DMS 273 (cell line): ENCODE measurements at regions not wholly inside any gene's neighbourhood (a gene's known extent, or its start where the extent isn't known, plus 50 kb on each side); places are given as distances from the start of the nearest gene placed in this dataset.
"Not testable (repeated sequence)": the region's sequence is repeated elsewhere in the genome, so short reads cannot be mapped to it uniquely, and the experiment has no call there.

Experiments used
- DNase-seq: peaks from one replicate; lab custom pipeline; 2025; ENCODE audit not compliant: unreplicated experiment; lab: John Stamatoyannopoulos, UW

DNA sequence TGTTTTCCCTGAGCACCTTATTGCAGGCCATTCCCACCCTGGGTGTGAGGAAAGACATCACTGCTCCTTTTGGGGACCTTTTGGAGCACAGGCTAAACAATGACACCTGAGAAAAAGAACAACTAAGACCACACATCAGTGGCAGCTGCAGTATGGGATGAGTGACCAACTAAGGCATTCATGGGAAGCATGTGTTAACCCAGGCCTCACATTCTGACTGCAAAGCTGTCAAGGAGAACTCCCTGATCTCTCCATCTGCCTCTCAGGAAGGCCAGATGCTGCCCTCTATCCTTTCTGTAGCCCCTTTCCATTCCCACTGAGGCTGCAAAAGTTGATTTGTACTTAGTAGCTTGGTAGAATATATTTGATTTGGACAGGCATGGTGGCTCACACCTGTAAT lies 130.5 kb upstream of the FOXN2 start:
- peak; percentile 89 for DNase-seq

DNA sequence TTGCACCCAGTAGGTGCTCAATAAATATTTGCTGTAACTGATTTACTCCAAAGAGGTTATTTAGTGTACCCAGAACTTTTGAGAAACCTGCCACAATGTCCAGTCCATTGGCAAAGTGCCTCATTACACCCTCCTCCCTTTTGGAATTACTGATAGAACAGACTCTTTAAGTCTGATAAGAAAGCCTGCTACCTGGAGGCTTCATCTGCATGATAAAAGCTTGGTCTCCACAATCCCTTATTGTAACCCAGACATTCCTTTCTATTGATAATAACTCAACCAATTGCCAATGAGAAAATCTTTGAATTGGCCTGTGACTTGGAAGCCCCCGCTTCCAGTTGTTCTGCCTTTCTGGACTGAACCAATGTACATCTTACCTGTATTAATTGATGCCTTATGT lies 127.0 kb upstream of the FOXN2 start:
- no peak for DNase-seq

DNA sequence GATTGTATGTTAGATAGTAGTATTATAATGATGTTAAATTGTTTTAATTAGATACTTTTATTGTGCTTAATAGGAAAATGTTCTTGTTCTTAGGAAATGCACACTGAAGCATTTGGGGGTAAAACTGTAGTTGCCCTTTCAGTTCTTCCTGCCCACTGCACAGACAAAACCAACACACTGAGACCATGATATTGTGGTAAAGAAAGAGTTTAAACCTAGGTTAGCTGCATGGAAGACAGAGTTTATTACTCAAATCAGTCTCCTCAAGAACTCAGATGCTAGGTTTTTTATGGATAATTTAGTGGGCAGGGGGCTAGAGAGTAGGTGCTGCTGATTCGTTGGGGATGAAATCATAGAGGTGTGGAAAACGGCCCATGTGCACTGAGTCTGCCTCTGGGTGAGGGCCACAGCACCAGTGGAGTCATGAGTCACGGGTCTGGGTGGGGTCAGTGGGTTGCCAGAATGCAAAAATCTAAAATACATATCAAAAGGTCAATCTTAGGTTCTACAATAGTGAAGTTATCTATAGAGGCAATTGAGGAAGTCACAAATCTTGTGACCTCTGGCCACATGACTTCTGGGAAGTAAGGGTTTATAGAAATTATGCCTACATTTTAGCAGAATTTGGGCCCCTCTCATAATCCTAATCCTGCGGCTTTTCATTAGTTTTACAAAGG lies 124.8 kb upstream of the FOXN2 start:
- no peak for DNase-seq

DNA sequence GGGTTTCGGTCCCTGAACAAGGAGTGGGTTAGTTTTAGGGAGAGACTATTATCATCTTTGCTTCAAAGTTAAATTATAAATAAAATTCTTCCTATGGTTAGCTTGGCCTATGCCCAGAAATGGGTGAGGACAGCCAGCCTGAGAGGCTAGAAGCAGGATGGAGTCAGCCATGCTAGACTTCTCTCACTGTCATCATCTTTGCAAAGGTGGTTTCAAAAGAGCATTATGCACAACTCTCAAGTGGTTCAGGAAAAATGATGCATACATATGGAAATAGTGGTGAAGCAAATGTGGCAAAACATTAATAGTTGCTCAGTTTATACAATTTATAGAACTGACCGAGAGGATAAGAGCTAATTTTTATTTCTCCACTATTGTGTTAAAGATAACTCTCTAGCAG lies 124.3 kb upstream of the FOXN2 start:
- no peak for DNase-seq

DNA sequence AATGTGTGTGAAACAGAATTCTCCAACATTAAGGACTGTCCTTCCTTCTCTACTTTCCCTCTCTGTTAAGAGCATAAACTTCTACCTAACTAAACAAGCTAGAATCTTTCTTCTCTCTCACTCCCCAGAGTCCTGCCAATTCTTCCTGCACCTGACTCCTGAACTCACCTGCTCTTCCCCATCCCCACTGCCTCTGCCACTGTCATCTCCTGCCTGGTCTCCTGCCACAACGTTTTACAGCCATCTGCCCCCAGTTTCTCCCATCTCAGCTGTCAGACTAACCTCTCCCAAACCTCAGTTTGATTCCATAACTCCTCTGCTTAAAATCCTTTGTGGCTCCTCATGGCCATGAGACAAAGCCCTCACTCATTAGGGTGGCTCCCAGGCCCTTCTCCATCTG lies 119.8 kb upstream of the FOXN2 start:
- DNase-seq = peak; percentile 20

DNA sequence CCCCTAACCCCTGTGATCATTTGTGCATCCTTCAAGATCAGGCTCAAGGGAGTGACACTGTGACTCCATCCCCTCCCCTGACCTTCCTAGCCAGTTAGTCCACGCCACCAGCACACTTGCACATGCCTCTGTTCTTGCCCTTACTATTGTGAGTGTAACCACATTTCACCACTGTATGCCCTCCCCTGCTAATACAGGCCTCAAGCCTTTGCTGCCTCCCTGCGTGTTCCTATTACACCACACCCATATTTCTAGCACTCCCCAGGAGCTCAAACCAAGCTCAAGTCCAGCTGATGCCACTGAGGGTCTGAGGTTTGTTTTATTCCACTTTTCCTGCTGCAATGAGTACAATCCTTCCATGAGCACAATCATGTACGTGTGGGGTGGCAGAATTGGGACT lies 119.3 kb upstream of the FOXN2 start:
- DNase-seq = peak; percentile 49

DNA sequence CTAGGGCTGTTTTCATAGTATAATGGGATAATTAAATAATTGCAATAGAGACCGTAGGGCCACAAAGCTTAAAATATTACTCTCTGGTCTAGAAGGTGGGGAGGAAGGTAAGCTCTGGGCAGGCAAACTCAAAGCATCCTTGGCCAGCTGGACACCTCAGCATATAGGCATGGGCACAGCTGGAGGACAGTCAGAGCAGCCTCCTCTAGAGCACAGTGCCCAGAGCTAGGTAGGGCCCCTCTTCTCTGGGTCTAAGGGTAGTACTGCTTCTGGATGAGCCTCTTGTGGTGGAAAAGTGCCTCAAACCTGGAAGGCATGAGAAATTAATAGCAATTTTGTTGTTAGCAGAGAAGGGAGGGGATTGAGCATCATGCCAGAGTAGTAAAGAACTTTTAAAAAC lies 116.9 kb upstream of the FOXN2 start:
- peak; percentile 41 for DNase-seq

DNA sequence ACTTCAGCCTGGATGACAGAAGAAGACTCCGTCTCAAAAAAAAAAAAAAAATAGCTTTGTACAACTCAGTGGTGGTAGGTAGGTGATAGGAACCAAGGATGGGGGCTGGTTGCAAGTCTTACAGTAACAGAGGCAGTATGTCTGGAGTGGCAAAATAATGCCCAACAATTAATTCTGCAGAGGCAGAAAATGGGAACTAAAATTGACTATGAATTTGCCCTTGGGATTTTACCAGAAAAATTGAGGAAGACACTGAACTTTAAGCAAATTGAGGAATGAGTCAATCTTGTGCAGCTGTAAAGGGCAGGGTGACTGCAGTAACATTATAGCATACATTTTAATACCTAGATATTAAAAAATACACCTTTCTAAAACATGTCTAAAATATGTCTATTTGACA lies 116.1 kb upstream of the FOXN2 start:
- DNase-seq = no peak

DNA sequence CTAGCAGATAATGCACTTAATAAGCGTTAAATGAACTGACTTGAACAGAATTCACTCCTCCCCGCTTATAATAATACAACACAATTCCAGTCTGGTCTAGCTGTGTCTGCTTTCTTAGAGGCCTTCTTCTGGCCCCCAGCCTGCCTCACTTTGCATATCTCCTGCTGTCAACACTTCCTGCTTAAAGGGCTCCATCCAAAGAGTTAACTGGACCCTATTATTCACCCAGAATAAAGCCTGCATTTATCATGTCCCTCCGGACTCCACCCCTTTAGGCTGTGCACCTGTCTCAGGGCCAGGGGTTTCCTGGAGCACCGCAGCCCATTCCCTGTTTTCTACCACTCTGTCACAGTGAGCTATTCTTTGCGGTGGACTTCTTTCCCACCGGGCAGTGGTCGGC lies 115.4 kb upstream of the FOXN2 start:
- no peak for DNase-seq

DNA sequence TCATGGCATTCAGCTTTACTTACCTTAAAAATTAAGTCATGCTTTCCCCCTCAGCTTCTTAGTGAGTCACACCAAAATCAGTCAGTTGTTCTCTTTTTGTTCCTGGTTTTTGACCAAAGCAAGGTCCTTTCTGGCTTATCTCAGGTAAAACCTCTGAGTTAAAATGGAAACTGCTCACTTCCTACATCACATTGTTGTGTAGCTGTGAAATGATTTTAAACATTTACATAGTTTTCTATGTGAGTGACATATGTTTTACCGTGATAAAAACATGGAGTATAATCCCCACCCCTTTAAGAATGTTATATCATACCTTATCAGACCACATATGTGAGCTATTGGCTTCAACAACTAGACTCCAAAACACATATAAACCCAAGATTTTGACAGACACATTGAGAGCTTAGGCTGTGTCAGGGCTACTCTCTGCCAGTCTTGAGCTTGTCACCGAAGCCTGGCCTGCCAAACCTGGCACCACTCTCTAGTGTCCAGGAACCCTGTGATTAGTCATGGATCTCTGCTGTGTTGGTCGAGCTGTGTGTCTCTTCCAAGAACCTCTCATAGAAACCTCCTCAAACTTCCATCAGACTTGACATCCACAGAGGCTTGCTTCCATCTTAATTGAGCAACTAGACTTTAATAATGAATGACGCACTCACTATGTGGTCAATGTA lies 113.7 kb upstream of the FOXN2 start:
- no peak for DNase-seq

DNA sequence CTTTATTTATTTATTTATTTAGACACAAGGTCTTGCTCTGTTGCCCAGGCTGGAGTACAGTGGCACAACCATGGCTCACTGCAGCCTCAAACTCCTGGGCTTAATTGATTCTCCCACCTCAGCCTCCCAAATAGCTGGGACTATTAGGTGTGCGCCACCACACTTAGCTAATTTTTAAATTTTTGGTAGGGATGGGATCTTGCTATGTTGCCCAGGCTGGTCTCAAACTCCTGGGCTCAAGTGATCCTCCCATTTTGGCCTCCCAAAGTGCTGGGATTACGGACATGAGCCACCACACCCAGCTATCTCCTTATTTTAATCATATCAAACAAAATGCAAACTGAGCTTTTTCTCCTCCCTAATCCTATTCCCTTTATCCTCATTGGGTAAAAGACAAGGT lies 113.0 kb upstream of the FOXN2 start:
- not testable (repeated sequence) for DNase-seq

DNA sequence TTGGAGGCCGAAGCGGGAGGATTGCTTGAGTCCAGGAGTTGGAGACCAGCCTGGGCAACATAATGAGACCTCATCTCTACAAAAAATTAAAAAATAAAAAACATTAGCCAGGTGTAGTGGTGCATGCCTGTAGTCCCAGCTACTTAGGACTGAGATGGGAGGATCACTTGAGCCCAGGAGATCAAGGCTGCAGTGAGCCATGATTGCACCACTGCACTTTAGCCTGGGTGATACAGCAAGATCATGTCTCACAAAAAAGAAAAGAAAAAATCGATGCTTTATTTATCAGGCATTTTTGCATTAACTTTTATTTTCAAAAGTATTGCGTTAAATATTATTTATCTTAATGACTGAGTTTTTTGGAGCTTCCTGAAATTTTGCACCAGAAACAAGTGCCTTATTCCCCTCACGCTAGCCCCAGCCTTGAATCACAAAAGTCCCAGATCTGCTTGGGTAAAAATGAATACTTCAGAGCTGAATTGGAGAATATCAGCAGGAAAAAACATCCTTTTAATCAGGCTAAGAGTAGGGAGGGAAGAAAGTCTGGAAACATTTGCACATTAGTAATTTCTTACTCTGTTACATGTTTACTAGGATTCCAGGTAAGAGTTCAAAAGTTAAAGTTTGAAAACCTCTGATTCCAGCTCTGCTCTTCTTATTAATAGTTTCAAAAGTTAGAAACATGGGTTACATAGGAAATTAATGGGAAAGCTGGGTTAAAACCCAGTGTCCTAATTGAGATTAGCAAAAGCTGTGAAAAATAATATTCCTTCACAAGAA lies 111.4 kb upstream of the FOXN2 start:
- DNase-seq = no peak

DNA sequence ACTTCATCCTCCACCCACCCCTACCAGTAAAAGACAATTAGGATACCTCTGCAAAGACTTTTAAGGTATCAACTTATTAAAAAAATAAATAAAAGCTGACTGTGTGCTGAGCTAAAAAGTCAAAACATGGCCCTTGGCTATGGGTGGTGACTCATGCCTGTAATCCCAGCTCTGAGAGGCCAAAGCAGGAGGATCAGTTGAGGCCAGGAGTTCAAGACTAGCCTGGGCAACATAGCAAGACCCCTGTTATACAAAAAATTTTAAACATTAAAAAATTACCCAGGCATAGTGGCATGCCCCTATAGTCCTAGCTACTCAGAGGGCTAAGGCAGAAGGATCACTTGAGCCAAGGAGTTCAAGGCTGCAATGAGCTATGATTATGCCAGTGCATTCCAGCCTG lies 110.8 kb upstream of the FOXN2 start:
- no peak for DNase-seq

DNA sequence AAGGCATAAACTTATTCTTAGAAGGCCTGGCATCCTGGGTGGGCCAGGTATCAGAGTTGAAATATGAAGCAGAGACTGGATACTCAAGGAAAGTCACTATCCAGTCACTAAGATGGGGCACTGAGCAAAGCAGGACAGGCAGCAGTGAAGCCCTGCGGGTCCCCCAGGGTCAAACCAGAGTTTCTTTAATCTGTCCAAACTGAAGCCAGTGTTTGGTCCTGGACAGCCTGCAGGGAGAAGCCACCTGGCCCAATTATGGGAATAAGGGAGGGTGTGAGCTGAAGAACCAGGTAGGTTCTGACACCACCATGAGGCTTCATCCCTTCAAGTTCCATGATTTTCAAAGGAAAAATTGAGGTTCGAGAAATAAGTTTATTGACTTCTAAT lies 109.7 kb upstream of the FOXN2 start:
- no peak for DNase-seq

DNA sequence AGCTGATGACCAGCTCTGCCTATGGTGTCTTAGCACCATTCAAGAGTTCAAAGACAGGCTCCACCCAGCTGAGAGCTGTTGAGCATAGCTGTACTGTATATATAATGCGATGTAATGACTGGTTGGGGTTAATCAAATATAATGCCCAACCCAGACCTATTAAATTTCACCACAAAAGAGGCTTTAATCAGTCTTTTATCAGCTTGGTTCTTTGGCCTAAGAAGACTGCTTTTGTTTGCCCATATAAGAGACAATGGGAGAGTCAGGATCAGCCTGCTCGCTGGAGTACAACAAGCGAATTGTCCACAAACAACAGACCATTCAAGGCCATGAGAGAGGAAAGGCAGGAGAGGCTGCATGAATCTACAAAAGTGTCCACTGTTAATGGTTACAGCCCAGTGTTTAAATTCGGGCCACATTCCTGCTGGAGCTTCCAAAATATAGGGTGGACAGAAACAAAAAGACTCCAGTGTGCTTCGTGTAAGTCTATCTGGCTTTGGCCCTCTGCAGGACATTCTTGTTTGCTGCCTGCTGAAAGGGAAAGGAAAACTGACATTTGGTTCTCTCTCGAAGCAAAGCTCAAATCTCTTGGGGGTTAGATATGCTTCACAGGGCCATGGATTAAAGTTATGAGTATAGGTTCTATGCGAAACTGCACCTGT lies 109.2 kb upstream of the FOXN2 start:
- peak; percentile 29 for DNase-seq

DNA sequence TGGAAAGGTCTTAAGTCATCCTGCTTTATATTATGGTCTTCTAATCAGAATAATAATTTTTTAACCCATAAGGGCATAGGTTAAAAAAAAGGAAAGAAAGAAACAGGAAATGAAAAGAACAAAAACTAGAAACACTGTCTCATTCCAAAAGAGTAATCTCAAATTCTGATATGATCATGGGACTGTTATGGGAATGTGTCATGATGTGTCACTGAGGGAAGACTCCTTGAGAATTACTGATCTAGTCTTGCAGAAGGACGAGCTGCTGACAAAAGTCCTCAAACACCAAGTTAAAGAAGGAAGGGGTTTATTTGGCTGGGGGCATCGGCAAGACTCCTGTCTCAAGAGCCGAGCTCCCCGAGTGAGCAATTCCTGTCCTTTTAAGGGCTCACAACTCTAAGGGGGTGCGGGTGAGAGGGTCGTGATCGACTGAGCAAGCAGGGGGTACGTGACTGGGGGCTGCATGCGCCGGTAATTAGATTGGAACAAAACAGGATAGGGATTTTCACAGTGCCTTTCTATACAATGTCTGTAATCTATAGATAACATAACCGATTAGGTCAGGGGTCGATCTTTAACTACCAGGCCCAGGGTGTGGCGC lies 108.3 kb upstream of the FOXN2 start:
- DNase-seq = not testable (repeated sequence)

DNA sequence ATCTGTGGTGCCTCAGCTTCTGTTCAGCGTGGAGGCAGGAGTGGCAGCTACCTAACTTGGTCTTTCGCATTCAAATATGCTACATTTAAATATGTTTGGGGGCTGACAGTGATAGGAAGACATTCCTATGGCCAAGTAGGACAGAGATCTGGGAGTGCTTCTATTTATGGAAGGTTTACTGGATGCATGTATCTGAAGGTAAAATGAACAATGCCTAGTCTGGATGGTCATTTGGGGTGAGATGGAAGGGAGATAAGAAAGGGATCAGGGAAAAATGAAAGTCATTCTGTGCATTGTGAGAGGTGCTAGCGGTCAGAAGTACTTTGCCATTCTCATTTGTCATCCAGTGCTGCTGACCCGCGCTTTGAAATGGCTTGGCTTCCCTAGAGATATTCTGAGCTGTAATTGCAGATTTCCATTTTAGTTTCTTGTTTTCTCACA lies 107.3 kb upstream of the FOXN2 start:
- DNase-seq = no peak

DNA sequence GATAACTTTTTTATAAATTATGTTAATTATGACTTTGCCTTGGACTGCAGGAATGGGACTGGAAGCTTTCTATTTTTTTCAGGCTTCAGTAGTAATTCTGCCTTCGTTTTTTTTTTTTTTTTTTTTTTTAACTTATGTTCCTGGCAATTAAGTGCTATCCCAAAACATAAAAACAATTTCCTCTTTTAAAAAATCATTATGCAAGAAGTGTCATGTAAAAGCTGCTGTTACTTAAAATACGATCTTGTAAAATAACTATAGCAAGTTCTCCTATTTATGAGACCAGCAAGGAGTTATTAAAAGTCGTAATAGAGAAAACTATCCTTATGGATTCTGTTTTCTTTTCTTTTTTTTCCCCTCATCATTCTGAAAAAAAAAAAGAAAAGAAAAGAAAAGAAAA lies 106.6 kb upstream of the FOXN2 start:
- no peak for DNase-seq

DNA sequence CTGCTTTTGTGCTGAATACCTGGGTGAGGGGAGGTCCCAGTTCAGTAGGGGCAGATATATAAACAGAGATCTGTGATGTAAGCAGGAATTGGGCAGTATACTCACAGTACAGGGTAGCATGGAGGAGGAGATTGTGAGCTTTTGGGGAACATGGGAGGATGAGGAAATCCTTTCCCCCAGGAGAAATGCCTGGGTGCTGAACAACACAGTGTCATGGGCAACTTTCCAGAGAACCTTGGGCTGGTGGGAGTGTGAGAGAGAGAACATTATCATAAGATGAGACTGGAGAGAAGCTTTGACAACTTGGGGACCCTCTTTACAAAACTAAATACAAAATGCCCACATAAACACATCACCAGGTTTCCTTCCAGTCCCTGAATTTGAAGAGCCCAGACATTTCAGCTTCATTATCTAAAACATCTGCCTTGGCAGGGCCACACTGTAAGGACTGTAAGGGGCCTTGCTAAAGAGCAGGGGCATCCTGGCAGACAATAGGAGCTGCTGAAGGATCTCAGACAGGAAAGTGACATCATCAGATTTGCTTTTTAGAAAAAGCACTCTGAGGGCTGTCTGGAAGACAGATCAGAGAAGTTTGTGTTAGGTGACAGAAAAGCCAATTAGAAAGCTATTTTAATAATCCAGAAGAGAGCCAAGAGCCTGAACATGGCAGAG lies 105.1 kb upstream of the FOXN2 start:
- peak; percentile 39 for DNase-seq

DNA sequence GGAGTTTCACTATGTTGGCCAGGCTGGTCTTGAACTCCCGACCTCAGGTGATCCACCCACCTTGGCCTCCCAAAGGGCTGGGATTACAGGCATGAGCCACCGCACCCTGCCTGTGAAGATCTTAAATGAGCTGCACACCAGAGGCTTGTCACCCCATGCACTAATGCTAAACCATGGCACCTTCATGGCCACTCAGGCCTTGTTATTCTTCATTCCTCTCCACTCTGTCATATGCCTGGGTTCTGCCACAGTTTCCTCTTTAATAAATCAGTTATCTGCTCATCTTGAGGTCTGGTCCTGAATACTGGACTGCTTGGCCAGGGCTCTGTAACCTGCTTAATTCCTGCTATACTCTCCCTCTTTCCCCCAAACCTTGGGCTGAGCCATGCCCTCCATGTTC lies 104.3 kb upstream of the FOXN2 start:
- no peak for DNase-seq

DNA sequence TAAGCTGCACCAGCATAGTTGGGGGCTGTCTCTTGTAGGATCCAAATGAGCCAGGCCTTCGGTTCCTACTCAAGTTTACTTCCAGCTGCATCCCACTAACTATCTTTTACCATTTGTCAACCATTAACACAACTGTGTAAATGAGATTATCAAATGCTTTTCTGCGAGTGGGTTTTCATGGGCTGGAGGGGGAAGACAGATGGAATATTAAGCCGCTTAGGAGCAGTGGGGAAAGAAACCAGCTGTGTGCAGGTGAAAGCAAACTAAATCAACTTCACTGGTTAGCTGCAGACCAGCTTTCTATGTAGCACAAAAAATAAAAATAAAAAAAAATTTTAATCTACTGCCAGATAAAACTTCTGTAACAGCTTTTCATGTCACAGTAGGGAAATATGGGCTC lies 100.8 kb upstream of the FOXN2 start:
- no peak for DNase-seq
